Vagina (tissue), 2 donors: ENCODE measurements at regions not wholly inside any gene's neighbourhood (a gene's known extent, or its start where the extent isn't known, plus 50 kb on each side); places are given as distances from the start of the nearest gene placed in this dataset. TPM values are rescaled to one million over a fixed set of nuclear protein-coding genes. Genes with fewer than 3 reads are reported as not detected.

Experiments
- DNase-seq, 2 donors: peaks; one replicate each; pipeline ENCODE4 v3.0.0-alpha.2; 2017; ENCODE audit errors: extremely low spot score in 2 of 2
- H3K27ac ChIP-seq: fragments of 200-600 bp; sonication (generic); one replicate; pipeline ENCODE4 v1.5.1; 2019
- H3K27me3 ChIP-seq: fragments of 200-600 bp; sonication (generic); one replicate; pipeline ENCODE4 v1.5.1; 2019
- H3K36me3 ChIP-seq, 2 donors: fragments of 200-600 bp; sonication (generic); one replicate each; pipeline ENCODE4 v1.5.1; 2017 to 2019
- H3K4me1 ChIP-seq: fragments of 200-600 bp; sonication (generic); one replicate; pipeline ENCODE4 v1.5.1; 2019
- H3K4me3 ChIP-seq, 2 donors: fragments of 200-600 bp; sonication (generic); 1 replicate in 1 of 2; 2 replicates in 1 of 2; pipeline ENCODE4 v1.5.1; 2016 to 2019
- H3K9me3 ChIP-seq: fragments of 200-600 bp; sonication (generic); one replicate; pipeline ENCODE4 v1.5.1; 2019
- POLR2A ChIP-seq, 2 donors: fragments of 450-650 bp; IDR thresholded peaks; one replicate each; pipeline ENCODE4 v1.6.1; 2017; ENCODE audit warnings: antibody characterized with exemption in 2 of 2, mild to moderate bottlenecking in 2 of 2, moderate library complexity in 2 of 2
- POLR2AphosphoS5 ChIP-seq, 2 donors: sonication (generic); formaldehyde crosslinking; IDR thresholded peaks; one replicate each; pipeline ENCODE4 v1.9.0; 2017; ENCODE audit warnings: antibody characterized with exemption in 2 of 2, mild to moderate bottlenecking in 2 of 2, low read depth in 1 of 2; ENCODE audit not compliant: insufficient read depth in 1 of 2
- intact Hi-C: fragments of 100-400 bp; cut with DNase I; formaldehyde crosslinking; loops from one replicate; pipeline ENCODE4 v1.15.1; 2023
- small RNA-seq: library from RNA; depleted of rRNA; stranded (forward); fragments of <200 nt; gene quantifications from one replicate; pipeline ENCODE3, GENCODE V24; 2016
- TF ChIP-seq, protein P1 (sequence below), 3 experiments: fragments of 450-650 bp in 2 of 3; fragments of 200-600 bp in 1 of 3; sonication (generic) in 1 of 3; IDR thresholded peaks; one replicate each; pipeline ENCODE4 v1.5.1; 2017 to 2019; ENCODE audit warnings: antibody characterized with exemption in 3 of 3, mild to moderate bottlenecking in 2 of 3, moderate library complexity in 2 of 3

DNA sequence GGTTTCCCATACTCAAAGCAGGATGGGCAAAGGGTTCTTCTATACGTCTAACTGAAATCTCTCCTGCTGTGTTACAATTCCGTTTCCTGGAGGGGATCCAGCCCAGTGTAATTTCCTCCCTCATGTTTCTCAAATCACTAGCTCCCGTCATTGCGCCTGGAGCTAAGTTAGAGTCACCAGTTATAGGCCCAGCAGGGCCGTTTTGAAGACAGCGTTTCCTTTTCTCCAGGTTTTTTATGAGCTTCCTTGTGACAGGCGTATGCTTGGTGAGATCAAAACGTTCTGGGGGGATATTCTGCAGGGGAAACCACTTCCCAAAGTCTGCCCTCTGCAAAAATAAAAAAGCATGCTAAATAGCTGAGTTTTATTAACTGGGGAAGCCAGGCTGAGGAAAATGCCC lies 53.0 kb upstream of the WWC1 start:
- no peak overlapping the region for H3K27ac ChIP-seq
- TF ChIP-seq POLR2AphosphoS5 (IDR thresholded peaks at IDR 0.05; ENCODE audit: insufficient read depth in 1 of 2, low read depth in 1 of 2) (no peak), POLR2A (IDR thresholded peaks at IDR 0.05) (no peak)
- TF ChIP-seq, protein P1, sequence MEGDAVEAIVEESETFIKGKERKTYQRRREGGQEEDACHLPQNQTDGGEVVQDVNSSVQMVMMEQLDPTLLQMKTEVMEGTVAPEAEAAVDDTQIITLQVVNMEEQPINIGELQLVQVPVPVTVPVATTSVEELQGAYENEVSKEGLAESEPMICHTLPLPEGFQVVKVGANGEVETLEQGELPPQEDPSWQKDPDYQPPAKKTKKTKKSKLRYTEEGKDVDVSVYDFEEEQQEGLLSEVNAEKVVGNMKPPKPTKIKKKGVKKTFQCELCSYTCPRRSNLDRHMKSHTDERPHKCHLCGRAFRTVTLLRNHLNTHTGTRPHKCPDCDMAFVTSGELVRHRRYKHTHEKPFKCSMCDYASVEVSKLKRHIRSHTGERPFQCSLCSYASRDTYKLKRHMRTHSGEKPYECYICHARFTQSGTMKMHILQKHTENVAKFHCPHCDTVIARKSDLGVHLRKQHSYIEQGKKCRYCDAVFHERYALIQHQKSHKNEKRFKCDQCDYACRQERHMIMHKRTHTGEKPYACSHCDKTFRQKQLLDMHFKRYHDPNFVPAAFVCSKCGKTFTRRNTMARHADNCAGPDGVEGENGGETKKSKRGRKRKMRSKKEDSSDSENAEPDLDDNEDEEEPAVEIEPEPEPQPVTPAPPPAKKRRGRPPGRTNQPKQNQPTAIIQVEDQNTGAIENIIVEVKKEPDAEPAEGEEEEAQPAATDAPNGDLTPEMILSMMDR (IDR thresholded peaks at IDR 0.05) = no peak
- H3K36me3 ChIP-seq = no peaks in the 10 kb centered on the region
- no peaks in the 10 kb centered on the region for H3K4me1 ChIP-seq
- no peaks in the 10 kb centered on the region for H3K27me3 ChIP-seq
- no peaks in the 10 kb centered on the region for H3K9me3 ChIP-seq
- DNase-seq = no peak
- intact Hi-C loops = no loop called here
- no peak overlapping the region for H3K4me3 ChIP-seq

DNA sequence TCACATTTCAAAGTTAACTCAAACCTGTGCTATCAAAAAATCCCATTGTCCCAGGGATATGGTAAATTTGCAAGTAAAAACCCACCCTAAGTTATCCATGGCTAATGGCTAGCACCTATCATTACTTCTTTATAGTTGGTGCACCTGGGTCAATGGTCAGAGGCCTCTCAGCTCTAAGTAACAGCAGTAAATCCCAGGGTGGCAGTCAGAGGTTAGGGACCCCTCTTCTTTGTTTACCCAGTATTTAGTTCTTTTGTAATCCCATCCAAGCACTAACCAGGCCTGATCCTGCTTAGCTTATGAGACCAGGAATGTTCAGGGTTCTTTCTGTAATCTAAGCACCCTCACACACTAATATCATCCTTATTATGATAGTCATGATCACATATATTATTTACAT lies 52.1 kb upstream of the WWC1 start:
- intact Hi-C loops = no loop called here
- no peak for TF ChIP-seq POLR2A (IDR thresholded peaks at IDR 0.05)
- TF ChIP-seq, protein P1 (IDR thresholded peaks at IDR 0.05) = no peak
- TF ChIP-seq POLR2AphosphoS5 (IDR thresholded peaks at IDR 0.05; ENCODE audit: insufficient read depth in 1 of 2, low read depth in 1 of 2) = no peak
- Histone ChIP-seq H3K27ac (no peak overlapping the region), H3K4me1 (no peaks in the 10 kb centered on the region), H3K27me3 (no peaks in the 10 kb centered on the region), H3K4me3 (no peak overlapping the region), H3K36me3 (no peaks in the 10 kb centered on the region), H3K9me3 (no peaks in the 10 kb centered on the region)
- no peak for DNase-seq

Small RNAs in the stretch of these regions (small RNA-seq; reads per million reads assigned to genes)
- gene AC026403.1 (not detected), gene RF00561 (not detected), gene RN7SKP60 (not detected), gene RNU6-168P (not detected), gene RNU6-209P (not detected)
